HG02938 (cell line): ENCODE measurements at regions not wholly inside any gene's neighbourhood (a gene's known extent, or its start where the extent isn't known, plus 50 kb on each side); places are given as distances from the start of the nearest gene placed in this dataset.

Source experiments
- ATAC-seq: cut with Tn5 transposase; IDR thresholded peaks from one replicate; pipeline ENCODE4 v1.9.1; 2021; ENCODE audit warnings: mild to moderate bottlenecking, moderate library complexity; ENCODE audit not compliant: unreplicated experiment

DNA sequence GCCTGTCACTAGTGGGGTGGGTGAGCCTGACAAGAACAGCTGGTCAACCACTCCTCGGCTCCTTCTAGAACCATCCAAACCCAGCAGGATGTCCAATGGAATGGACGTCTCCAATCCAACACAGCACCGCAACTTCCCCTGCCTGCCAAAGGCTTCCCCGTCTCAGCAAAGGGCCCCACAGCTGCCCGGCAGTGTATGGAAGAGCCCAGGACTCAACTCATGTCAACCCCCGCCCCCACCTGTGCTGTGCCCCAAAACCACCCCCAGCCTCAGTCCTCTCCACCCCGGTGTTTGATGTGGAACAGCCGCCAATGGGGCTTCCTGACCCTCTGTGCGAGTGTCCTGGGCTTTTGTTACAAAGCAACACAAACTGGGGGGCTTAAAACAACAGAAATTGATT is 223.8 kb downstream of the CTTN start:
- ATAC-seq = no peak

GRCh38 chr11:70623906-70624597 is 225.7 kb downstream of the CTTN start:
- no peak for ATAC-seq

DNA sequence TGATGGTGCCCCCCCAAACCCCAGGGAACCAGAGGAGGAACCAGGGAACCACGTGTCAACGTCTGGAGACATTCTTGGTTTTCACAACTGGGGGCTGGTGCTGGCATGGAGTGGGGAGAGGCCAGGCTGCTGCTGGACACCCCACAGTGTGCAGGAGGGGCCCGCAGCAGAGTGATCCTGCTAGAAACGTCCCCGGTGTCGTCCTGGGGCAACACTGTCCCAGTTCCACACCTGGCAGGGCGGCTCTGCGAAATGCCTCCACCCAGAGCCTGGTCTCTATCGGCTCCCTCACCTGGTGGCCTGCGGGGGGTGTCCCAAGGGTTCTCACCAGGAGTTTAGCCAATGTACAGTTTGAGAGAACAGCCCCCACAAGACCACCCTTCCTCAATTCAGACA is 226.3 kb downstream of the CTTN start:
- no peak for ATAC-seq

- ATAC-seq = no peak
These were observed 226.7 kb downstream of the CTTN start for GRCh38 chr11:70625051-70625450.

DNA sequence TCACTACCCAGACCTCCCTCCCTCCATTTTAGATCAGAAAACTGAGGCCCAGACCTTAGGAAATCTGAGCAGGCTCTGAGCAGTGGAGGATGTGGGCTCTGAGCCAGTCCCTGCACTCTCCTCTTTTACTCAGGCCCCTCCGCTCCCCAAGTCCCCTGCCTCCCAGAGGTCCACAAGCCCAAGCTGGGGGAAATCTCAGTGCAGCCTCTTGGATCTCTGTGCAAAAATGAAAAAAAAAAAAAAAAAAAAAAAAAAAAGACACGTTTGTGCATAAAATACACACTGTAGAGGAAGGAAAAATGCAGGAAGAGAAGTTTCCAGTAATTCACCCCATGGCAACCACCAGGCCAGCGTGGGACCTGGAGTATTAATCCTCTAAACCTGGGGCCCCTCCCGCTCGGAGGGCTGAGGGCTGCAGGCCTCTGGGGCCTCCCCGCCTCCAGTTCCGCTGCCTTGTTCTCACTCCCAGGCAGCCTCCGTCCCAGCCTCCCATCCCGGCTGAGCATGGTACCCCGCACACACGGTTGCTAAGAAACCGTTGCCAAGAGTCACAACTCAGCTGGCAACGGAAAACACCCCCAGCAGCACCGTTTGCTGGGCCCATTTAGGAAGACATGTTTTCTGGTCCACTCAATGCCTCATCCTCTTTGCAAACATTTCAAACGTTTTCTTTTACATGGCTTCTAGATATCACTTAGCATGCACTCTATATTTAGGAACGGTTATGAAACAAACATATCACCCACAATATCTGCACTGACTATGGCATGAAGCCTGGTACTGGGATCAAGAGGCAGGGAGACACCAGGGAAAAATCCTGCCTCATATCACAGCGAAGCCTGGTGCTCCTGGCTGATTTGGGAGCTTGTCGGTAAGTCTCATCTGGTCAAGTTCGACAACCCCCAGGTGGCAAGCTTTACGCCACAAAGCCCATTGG is 227.5 kb downstream of the CTTN start:
- no peak for ATAC-seq

DNA sequence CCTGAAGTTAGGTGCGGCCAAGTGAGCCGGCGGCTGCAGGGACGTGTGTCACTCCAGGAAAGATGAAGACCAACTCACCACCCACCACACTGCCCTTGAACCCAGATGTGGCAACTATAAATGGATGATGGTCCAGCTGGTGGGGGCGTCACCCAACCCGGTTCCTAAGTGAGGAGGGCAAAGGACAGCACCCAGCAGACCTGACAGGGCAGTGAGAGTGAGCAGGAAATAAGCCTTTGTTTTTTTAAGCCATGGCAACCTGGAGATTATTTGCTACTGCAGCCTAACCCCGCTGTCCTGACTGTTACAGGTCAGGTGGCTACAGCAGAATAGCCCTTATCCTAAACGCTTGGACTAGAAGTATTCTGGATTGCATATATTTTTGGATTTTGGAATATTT is 228.9 kb downstream of the CTTN start:
- no peak for ATAC-seq

DNA sequence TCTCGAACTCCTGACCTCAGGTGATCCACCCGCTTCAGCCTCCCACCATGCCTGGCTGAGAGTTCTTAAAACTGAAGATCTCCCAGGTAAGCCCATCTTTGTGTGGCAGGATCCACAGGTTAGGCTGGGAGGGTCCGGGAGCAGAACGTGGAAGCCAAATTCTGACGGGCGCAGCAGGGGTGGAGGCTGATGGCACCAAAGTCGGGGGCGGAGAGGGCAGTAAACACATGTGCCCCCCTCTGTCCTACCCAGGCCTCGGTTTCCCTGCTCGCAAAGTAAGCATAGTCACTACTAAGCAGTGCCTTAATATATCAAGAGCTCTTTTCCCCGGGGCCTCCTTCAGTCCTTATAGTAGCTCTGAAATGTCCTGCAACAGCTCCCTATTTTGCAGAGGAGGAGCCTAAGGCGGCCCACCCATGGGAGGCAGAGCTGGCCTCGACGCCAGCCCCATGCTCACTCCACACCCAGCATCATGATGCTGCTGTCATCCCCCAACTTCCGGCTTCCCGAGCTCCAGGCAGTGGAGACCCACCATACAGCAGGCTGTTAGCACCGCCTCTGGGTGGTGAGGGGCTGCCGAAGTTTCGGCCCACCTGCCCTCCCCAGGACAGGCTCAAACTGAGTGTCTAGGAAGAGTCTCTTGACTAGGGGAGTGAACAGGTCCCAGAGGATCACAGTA is 230.0 kb downstream of the CTTN start:
- no peak for ATAC-seq

- no peak for ATAC-seq
These were observed 230.8 kb downstream of the CTTN start for GRCh38 chr11:70628855-70629844.

DNA sequence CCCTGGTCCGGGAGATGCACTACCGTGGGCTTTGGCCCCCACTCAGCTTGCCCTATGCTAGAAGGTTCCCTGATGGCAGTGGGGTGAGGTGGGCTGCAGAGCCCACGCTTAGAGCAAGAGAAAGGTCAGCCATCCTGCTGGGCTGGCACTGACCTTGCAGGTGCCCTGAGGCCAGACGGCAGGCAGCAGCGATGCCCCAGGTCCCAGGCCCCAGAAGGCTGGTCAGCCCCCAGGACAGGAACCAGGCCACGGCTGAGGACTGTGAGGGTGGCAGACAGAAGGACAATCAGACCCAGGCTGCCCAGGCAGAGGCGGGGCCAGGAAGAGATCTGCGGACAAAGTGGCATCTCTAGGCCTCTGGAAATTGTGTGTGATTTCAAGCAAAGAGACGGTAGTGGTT is 231.7 kb downstream of the CTTN start:
- ATAC-seq = no peak

DNA sequence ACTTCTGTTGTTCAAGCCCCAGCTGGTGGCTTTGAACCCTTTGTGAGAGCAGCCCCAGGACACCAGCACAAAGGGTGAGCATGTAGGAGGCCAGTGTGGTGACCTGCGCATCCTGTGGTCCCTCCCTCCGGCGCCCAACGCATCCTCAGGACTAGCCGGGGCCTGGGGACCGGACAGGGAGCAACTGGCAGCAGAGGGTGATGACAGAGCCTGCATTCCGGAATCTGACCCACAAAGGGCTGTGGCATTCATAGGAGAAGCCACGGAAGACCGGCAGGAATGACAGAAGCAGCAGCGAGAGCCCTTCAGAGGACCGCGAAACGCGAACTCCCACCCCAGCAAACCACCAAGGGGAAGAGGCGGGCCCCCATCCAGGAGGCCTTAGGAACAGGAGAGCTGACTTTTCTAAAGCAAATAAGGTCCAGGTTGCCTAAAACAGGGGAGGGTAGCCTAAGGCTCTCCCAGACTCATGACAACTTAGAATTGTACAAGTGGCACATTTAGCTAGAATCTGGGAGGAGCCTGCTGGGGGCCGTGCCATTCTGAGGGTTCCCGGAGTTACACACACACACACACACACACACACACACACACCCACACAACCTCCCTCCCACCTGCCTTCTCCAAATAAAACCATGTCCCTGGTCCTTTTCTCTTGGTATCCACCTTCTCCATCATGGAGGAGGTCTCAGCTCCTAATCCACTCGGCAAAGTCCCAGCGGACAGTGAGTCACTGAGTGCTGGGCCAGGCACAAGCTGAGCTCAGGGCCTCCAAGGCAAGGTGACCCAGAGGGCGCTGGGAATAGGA is 232.7 kb downstream of the CTTN start:
- ATAC-seq = no peak

DNA sequence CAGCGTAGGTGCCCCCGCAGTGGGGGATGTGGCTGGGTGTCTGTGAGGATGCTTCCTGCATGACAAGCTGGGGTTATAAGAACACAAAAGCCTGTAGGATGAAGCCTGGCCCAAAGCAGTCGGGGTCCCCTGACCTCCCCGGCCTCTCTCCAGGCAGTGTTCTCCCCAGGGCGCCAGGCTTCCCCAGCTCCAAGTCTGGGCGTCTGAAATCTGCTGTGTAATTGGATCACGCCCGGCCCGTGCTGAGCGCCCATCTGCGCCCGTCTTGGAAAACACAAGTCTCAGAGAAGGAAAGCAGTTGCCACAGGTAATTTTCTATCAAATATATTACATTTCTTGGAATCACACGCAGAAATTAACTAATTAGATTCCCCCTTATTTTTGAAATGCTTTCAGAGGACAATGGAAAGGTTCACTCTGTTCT is 233.3 kb downstream of the CTTN start:
- ATAC-seq = no peak

GRCh38 chr11:70633610-70634009 is 235.3 kb downstream of the CTTN start:
- ATAC-seq = no peak

DNA sequence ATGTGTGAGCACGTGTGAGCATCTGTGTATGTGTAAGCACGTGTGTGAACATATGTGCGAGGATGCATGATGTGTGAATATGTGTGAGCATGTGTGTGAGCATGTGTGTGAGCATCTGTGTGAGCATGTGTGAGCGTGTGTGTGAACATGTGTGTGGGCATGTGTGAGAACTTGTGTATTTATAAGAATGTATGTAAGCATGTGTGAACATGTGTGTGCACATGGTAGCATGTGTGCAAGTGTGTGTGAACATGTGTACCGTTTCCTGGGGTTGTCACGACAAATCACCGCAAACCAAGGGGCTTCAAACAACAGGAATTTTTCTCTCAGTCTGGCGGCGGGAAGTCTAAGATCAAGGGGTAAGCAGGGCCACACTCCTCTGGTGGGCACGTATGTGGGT is 238.3 kb downstream of the CTTN start:
- no peak for ATAC-seq

DNA sequence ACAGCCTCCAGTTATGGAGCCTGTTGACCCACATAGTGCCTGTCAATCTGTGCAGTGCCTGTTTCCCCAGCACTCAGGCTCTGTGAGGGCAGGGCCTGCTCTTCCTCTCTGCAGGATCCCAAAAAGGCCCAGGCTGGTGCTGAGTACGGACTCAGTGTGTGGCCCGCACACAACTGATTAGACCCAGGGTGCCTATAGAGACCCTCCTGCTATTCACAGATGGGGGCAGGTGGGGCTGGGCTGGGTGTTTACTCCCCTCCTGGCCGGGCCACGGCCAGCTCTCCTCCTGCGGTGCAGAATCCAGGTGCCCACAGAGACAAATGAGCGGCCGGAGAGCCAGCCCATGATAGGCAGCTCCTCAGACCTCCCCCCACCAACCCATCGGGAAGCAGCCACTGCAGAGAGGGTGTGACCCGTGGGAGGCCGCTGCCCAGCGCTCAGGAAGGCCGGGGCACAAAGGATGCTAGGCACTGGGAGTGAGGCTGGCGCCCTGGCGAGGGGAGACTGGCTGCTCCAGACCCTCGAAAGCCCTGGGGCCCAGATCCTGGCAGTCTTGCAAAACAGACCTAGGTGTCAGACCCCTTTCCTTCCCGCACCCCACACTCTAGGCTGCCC is 239.0 kb downstream of the CTTN start:
- no peak for ATAC-seq

DNA sequence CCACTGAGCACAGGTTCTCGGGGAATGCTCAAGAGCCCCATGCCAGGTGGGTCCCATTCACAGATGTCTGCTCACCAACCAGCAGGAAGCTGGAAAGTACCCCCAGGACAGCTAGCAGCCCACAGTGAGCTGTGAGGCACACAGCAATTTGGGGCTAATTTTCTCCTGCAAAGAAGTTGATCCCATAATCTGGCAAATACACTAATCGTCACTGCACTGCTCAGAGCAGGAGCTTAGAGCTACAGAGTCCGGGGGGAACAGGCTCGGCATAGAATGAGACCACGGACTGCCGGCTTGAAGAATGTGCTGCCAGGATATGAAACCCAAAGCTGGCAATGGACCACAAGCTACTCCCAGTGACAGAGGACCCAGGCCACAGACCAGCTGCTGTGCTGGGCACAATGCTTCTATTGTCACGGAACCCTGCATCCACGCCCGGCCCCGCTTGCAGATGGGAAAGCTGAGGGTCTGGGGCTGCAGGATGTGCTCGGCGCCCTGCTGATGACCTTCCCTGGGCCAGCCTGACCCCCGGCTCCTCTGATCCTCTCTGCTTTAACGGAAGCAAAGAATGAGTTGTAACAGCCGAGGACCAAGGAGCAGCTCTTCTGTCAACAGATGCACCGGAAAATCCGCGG is 239.7 kb downstream of the CTTN start:
- ATAC-seq = no peak

DNA sequence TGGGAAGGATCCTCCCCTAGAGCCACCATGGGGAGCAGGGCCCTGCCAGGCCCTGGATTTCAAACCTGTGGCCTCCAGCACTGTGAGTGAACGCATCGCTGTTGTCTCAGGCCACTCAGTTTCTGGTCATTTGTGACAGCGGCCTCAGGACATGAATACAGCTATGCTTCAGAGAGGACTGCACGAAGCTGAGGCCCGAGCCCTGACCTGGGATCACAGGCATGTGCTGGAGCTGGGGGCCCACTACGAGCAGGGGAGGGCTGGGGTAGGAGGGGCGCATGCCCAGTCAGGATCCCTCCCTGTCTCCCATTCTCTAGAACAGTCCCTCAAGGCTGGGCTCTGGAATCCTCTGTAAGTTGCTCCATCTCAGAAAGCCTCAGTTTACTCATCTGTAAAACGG is 242.1 kb downstream of the CTTN start:
- no peak for ATAC-seq

DNA sequence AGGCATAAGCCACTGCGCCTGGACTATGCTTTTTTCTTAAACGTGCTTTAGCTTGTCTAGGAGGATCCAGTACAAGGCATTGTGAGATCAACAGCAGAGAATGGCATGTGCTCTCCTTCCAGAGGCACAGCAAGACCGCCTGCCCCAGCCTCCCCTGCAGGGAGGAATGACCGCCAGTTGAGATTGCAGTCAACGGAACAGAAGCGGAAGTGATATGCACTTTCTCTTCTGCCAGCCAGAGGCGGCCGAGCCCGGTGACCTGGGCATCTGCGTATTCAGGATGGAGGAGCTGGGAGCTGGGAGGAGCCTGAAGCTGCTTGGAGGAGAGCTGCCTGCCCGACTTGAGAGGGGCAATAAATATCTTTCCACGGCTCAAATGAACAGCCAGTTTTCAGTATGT is 243.0 kb downstream of the CTTN start:
- no peak for ATAC-seq

DNA sequence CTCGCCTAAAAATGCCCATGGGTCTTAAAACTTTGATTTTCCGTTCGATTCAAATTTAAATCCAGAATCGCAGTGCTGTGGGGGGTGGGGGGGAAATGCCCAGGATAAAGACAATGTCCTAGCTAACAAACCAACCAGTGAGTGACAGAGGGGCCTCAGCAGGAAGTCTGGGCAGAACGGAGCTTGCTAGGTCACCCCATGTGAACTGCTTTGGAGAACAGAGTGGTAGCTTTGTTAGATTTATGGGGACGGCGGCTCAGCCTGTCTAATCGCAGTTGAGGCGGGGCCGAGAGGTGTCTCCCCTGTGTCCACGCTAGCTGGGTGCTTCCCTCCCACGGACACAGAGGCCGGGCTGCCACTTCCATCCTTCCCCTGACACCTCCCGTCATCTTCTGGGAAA is 243.9 kb downstream of the CTTN start:
- no peak for ATAC-seq

DNA sequence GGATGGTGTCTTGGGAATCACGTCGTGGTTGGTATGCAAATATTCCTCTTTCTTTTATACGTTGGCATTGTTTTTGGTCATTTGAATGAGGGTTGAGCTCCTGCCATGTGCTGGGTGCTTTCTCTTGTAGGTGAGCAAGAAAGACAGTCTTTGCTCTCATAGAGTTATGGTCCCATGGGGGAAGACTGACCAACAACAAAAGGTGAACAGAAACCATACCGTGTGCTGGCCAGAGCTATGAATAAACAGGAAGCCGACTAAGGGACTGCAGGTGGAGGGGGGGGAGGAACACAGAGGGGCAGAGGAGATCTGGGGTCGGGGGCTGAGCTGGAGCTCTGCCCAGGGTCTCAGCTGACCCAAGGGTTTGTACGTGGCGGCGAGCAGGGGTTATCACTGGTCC is 245.3 kb downstream of the CTTN start:
- ATAC-seq = peak; percentile 84
